ENCODE measurements at regions not wholly inside any gene's neighbourhood (a gene's known extent, or its start where the extent isn't known, plus 50 kb on each side); places are given as distances from the start of the nearest gene placed in this dataset.

DNA sequence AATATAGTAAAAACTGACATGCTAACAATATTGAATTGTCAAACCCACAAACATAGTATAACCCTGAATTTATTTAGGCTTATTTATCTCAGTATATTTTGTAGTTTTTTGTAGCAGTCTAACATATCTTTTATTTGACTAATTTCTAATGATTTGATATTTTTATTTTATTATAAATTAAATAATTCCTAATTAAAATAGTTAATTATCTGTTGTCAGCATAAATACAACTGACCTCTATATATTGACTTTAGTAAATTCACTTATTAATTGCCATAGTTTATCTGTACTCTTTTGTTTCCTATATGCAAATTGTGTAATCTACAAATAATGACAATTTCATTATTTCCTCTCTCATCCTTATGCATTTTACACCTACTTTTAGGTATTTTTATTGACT lies 215.1 kb upstream of the KIF2A start:
- Histone ChIP-seq H4K20me1 (ENCODE audit: insufficient read depth, low read length) (no peaks in the 10 kb centered on the region), H3K4me2 (ENCODE audit: low read length) (no peak overlapping the region), H3K27ac (ENCODE audit: low read length) (no peak overlapping the region), H3K27me3 (ENCODE audit: low read depth, low read length) (no peaks in the 10 kb centered on the region), H3K9me3 (ENCODE audit: insufficient read depth, low read length) (no peaks in the 10 kb centered on the region), H3K36me3 (replicated peaks; ENCODE audit: low read depth, low read length) (no peaks in the 10 kb centered on the region), H3K9ac (ENCODE audit: low read length) (no peak overlapping the region), H3K4me3 (ENCODE audit: low read length) (no peak overlapping the region), H3K79me2 (ENCODE audit: low read length) (no peaks in the 10 kb centered on the region), H2AFZ (ENCODE audit: low read depth, low read length) (no peak overlapping the region), H3K4me1 (ENCODE audit: low read length) (0 out of 2 replicates have a peak, but pooled peaks cover 3% of the 10 kb centered on the region)
- TF ChIP-seq EZH2phosphoT487 (IDR thresholded peaks at IDR 0.05; ENCODE audit: low read depth): no peak
- TF ChIP-seq, protein P1, sequence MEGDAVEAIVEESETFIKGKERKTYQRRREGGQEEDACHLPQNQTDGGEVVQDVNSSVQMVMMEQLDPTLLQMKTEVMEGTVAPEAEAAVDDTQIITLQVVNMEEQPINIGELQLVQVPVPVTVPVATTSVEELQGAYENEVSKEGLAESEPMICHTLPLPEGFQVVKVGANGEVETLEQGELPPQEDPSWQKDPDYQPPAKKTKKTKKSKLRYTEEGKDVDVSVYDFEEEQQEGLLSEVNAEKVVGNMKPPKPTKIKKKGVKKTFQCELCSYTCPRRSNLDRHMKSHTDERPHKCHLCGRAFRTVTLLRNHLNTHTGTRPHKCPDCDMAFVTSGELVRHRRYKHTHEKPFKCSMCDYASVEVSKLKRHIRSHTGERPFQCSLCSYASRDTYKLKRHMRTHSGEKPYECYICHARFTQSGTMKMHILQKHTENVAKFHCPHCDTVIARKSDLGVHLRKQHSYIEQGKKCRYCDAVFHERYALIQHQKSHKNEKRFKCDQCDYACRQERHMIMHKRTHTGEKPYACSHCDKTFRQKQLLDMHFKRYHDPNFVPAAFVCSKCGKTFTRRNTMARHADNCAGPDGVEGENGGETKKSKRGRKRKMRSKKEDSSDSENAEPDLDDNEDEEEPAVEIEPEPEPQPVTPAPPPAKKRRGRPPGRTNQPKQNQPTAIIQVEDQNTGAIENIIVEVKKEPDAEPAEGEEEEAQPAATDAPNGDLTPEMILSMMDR (IDR thresholded peaks at IDR 0.05; ENCODE audit: low read depth, low read length): no peak

DNA sequence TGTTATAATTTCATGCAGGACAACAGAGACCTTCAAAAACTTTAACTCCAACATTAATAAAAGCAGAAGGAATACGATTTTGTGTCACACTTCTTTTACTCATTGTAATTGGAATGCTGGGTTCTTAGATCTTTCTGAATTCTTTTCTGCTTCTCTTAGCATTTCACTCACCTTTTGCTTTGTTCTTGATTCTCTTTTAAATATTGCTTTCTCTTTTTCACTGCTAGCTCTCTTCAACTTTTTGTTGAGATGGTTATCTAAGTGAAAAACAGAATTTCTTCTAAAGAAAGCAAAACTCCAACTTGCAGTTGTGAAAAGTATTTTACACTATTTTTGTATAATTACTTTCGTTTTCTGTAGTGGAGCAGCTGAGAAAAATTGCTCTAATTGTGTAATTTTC lies 212.6 kb upstream of the KIF2A start:
- Histone ChIP-seq H3K36me3 (replicated peaks; ENCODE audit: low read depth, low read length) (no peaks in the 10 kb centered on the region), H3K4me3 (ENCODE audit: low read length) (peak overlapping the region; percentile 52), H3K4me2 (ENCODE audit: low read length) (peak overlapping the region; percentile 51)

GRCh38 chr5:62093976-62094375 lies 212.0 kb upstream of the KIF2A start:
- Histone ChIP-seq H3K79me2 (ENCODE audit: low read length) (no peaks in the 10 kb centered on the region), H3K4me3 (ENCODE audit: low read length) (peak overlapping the region; percentile 52), H4K20me1 (ENCODE audit: insufficient read depth, low read length) (no peaks in the 10 kb centered on the region), H3K4me1 (ENCODE audit: low read length) (0 out of 2 replicates have a peak, but pooled peaks cover 3% of the 10 kb centered on the region), H3K4me2 (ENCODE audit: low read length) (peak overlapping the region; percentile 51), H3K36me3 (replicated peaks; ENCODE audit: low read depth, low read length) (no peaks in the 10 kb centered on the region), H3K9ac (ENCODE audit: low read length) (no peak overlapping the region), H3K9me3 (ENCODE audit: insufficient read depth, low read length) (no peaks in the 10 kb centered on the region), H3K27ac (ENCODE audit: low read length) (no peak overlapping the region), H2AFZ (ENCODE audit: low read depth, low read length) (peak overlapping the region; percentile 8; the same call in 1 of the 2 replicates), H3K27me3 (ENCODE audit: low read depth, low read length) (no peaks in the 10 kb centered on the region)
- TF ChIP-seq, protein P1 (IDR thresholded peaks at IDR 0.05; ENCODE audit: low read depth, low read length): no peak
- no peak for TF ChIP-seq EZH2phosphoT487 (IDR thresholded peaks at IDR 0.05; ENCODE audit: low read depth)

More for the DNA sequence above, 212.6 kb upstream of the KIF2A start:
- Histone ChIP-seq H3K9ac (ENCODE audit: low read length) (no peak overlapping the region), H3K27ac (ENCODE audit: low read length) (no peak overlapping the region), H3K4me1 (ENCODE audit: low read length) (0 out of 2 replicates have a peak, but pooled peaks cover 3% of the 10 kb centered on the region), H4K20me1 (ENCODE audit: insufficient read depth, low read length) (no peaks in the 10 kb centered on the region), H3K27me3 (ENCODE audit: low read depth, low read length) (no peaks in the 10 kb centered on the region), H2AFZ (ENCODE audit: low read depth, low read length) (peak overlapping the region; percentile 8; the same call in 1 of the 2 replicates), H3K9me3 (ENCODE audit: insufficient read depth, low read length) (no peaks in the 10 kb centered on the region), H3K79me2 (ENCODE audit: low read length) (no peaks in the 10 kb centered on the region)
- TF ChIP-seq, protein P1 (IDR thresholded peaks at IDR 0.05; ENCODE audit: low read depth, low read length): no peak
- no peak for TF ChIP-seq EZH2phosphoT487 (IDR thresholded peaks at IDR 0.05; ENCODE audit: low read depth)

GRCh38 chr5:62097361-62097760 lies 208.6 kb upstream of the KIF2A start:
- Histone ChIP-seq H3K79me2 (ENCODE audit: low read length) (no peaks in the 10 kb centered on the region), H2AFZ (ENCODE audit: low read depth, low read length) (no peak overlapping the region), H3K36me3 (replicated peaks; ENCODE audit: low read depth, low read length) (no peaks in the 10 kb centered on the region), H4K20me1 (ENCODE audit: insufficient read depth, low read length) (no peaks in the 10 kb centered on the region), H3K4me1 (ENCODE audit: low read length) (0 out of 2 replicates have a peak, but pooled peaks cover 3% of the 10 kb centered on the region), H3K4me3 (ENCODE audit: low read length) (no peak overlapping the region), H3K9ac (ENCODE audit: low read length) (no peak overlapping the region), H3K9me3 (ENCODE audit: insufficient read depth, low read length) (no peaks in the 10 kb centered on the region), H3K4me2 (ENCODE audit: low read length) (no peak overlapping the region), H3K27ac (ENCODE audit: low read length) (no peak overlapping the region), H3K27me3 (ENCODE audit: low read depth, low read length) (no peaks in the 10 kb centered on the region)
- no peak for TF ChIP-seq EZH2phosphoT487 (IDR thresholded peaks at IDR 0.05; ENCODE audit: low read depth)
- TF ChIP-seq, protein P1 (IDR thresholded peaks at IDR 0.05; ENCODE audit: low read depth, low read length): no peak

All from OCI-LY3 (cell line).